ENCODE measurements at regions not wholly inside any gene's neighbourhood (a gene's known extent, or its start where the extent isn't known, plus 50 kb on each side); places are given as distances from the start of the nearest gene placed in this dataset.
"Not testable (repeated sequence)": the region's sequence is repeated elsewhere in the genome, so short reads cannot be mapped to it uniquely, and the experiment has no call there.

GRCh38 chr16:27628241-27628942 is 78.4 kb downstream of the KATNIP start:
- ChIA-PET POLR2A (no interaction called here), CTCF (no interaction called here)

DNA sequence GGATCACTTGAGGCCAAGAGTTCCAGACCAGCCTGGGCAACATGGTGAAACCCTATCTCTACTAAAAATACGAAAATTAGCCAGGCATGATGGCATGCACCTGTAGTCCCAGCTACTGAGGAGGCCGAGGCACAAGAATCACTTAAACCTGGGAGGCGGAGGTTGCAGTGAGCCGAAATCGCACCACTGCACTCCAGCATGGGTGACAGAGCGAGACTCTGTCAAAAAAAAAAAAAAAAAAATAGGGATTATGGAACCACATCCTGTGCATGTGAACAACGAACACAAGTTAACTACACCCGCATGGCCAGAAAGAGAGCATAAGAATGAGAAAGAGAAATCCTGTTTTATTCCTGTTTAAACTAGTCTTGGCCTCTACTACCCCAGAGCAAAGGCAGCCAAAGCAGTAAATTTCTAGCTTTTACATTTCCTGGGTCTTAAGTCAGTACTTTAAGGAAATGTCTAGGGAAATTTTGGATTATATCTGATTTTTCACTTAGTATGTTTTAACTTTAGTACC is 79.1 kb downstream of the KATNIP start:
- DNase-seq; H3K9me3 Mint-ChIP-seq; CTCF ChIA-PET; H3K27ac ChIP-seq (ENCODE audit: low read depth in 1 of 2, low read length in 2 of 2); H3K9me3 ChIP-seq (ENCODE audit: control insufficient read depth in 1 of 2, insufficient read depth in 1 of 2, low read length in 2 of 2); POLR2A ChIA-PET; H3K27me3 ChIP-seq (ENCODE audit: control insufficient read depth in 1 of 2, insufficient read depth in 2 of 2, low read length in 2 of 2); H3K4me3 ChIP-seq (ENCODE audit: low read length); intact Hi-C loops (cut with DNase I, micrococcal nuclease); ATAC-seq (ENCODE audit: poor library complexity); H3K36me3 ChIP-seq (ENCODE audit: insufficient read depth, low read length); H3K4me3 Mint-ChIP-seq; H3K27ac Mint-ChIP-seq; H3K4me1 ChIP-seq (ENCODE audit: insufficient read depth, low read length); H3K27me3 Mint-ChIP-seq; H3K4me1 Mint-ChIP-seq (ENCODE audit: low read depth): not testable (repeated sequence)
- H3K36me3 Mint-ChIP-seq (ENCODE audit: low read depth), result peaks cover 27% of the 10 kb centered on the region

More at GRCh38 chr16:27628241-27628942, 78.4 kb downstream of the KATNIP start:
- Histone ChIP-seq H3K4me1 (ENCODE audit: insufficient read depth, low read length) (no peaks in the 10 kb centered on the region), H3K27ac (ENCODE audit: low read depth in 1 of 2, low read length in 2 of 2) (no peak overlapping the region), H3K4me3 (ENCODE audit: low read length) (no peak overlapping the region), H3K27me3 (ENCODE audit: control insufficient read depth in 1 of 2, insufficient read depth in 2 of 2, low read length in 2 of 2) (no peaks in the 10 kb centered on the region), H3K36me3 (ENCODE audit: insufficient read depth, low read length) (no peaks in the 10 kb centered on the region), H3K9me3 (ENCODE audit: control insufficient read depth in 1 of 2, insufficient read depth in 1 of 2, low read length in 2 of 2) (no peaks in the 10 kb centered on the region)
- TF ChIP-seq, protein P1, sequence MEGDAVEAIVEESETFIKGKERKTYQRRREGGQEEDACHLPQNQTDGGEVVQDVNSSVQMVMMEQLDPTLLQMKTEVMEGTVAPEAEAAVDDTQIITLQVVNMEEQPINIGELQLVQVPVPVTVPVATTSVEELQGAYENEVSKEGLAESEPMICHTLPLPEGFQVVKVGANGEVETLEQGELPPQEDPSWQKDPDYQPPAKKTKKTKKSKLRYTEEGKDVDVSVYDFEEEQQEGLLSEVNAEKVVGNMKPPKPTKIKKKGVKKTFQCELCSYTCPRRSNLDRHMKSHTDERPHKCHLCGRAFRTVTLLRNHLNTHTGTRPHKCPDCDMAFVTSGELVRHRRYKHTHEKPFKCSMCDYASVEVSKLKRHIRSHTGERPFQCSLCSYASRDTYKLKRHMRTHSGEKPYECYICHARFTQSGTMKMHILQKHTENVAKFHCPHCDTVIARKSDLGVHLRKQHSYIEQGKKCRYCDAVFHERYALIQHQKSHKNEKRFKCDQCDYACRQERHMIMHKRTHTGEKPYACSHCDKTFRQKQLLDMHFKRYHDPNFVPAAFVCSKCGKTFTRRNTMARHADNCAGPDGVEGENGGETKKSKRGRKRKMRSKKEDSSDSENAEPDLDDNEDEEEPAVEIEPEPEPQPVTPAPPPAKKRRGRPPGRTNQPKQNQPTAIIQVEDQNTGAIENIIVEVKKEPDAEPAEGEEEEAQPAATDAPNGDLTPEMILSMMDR (IDR thresholded peaks at IDR 0.05), result no peak
- ATAC-seq (ENCODE audit: poor library complexity) (no peak), DNase-seq (no peak)
- Mint-ChIP-seq H3K4me3 (no peak overlapping the region), H3K36me3 (ENCODE audit: low read depth) (peaks cover 27% of the 10 kb centered on the region), H3K27ac (no peak overlapping the region), H3K27me3 (no peaks in the 10 kb centered on the region), H3K9me3 (no peaks in the 10 kb centered on the region), H3K4me1 (ENCODE audit: low read depth) (no peaks in the 10 kb centered on the region)
- intact Hi-C loops (cut with DNase I, micrococcal nuclease), result no loop called here

DNA sequence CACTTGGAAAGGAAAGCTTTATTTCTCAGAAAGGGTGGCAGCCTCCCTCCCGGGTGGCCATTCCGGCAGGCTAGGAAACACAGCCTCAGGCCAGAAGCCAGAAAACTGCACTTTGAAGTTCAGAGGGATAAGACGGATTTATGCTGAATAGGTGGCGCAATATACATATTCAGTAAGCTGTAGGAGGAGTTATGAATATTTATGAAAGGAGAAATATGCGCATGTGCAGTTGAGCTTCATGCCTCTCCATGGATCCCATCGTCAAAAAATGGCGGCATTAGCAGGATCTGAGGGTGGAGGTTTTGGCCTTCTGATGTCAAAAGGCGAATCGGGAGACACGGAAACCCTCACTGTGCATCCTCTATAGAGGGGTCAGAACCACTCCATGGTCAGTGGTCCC is 82.3 kb downstream of the KATNIP start:
- TF ChIP-seq, protein P1 (IDR thresholded peaks at IDR 0.05), result no peak
- ATAC-seq (ENCODE audit: poor library complexity) (no peak), DNase-seq (no peak)
- Mint-ChIP-seq H3K9me3 (no peaks in the 10 kb centered on the region), H3K36me3 (ENCODE audit: low read depth) (peaks cover 27% of the 10 kb centered on the region), H3K27ac (no peak overlapping the region), H3K4me3 (no peak overlapping the region), H3K27me3 (no peaks in the 10 kb centered on the region), H3K4me1 (ENCODE audit: low read depth) (no peaks in the 10 kb centered on the region)
- Histone ChIP-seq H3K9me3 (ENCODE audit: control insufficient read depth in 1 of 2, insufficient read depth in 1 of 2, low read length in 2 of 2) (no peaks in the 10 kb centered on the region), H3K4me3 (ENCODE audit: low read length) (no peak overlapping the region), H3K4me1 (ENCODE audit: insufficient read depth, low read length) (no peaks in the 10 kb centered on the region), H3K27me3 (ENCODE audit: control insufficient read depth in 1 of 2, insufficient read depth in 2 of 2, low read length in 2 of 2) (no peaks in the 10 kb centered on the region), H3K27ac (ENCODE audit: low read depth in 1 of 2, low read length in 2 of 2) (no peak overlapping the region), H3K36me3 (ENCODE audit: insufficient read depth, low read length) (no peaks in the 10 kb centered on the region)
- intact Hi-C loops (cut with DNase I, micrococcal nuclease), result no loop called here
- CTCF ChIA-PET, result interaction anchor here (0.6 kb wide), 1 partner anchor 40 kb away, joined by 3 read pairs; no protein-coding TSS in a partner anchor
- POLR2A ChIA-PET, result no interaction called here

- intact Hi-C loops (cut with DNase I, micrococcal nuclease), result no loop called here
- Histone ChIP-seq H3K36me3 (ENCODE audit: insufficient read depth, low read length) (no peaks in the 10 kb centered on the region), H3K27me3 (ENCODE audit: control insufficient read depth in 1 of 2, insufficient read depth in 2 of 2, low read length in 2 of 2) (no peaks in the 10 kb centered on the region), H3K9me3 (ENCODE audit: control insufficient read depth in 1 of 2, insufficient read depth in 1 of 2, low read length in 2 of 2) (no peaks in the 10 kb centered on the region), H3K27ac (ENCODE audit: low read depth in 1 of 2, low read length in 2 of 2) (no peak overlapping the region), H3K4me1 (ENCODE audit: insufficient read depth, low read length) (no peaks in the 10 kb centered on the region), H3K4me3 (ENCODE audit: low read length) (no peak overlapping the region)
- no peak overlapping the region for H3K4me3 Mint-ChIP-seq
- no peak overlapping the region for H3K27ac Mint-ChIP-seq
- H3K4me1 Mint-ChIP-seq (ENCODE audit: low read depth), result no peaks in the 10 kb centered on the region
- H3K36me3 Mint-ChIP-seq (ENCODE audit: low read depth), result peaks cover 35% of the 10 kb centered on the region
- ChIA-PET CTCF (no interaction called here), POLR2A (no interaction called here)
- ATAC-seq (ENCODE audit: poor library complexity) (no peak), DNase-seq (no peak)
- H3K27me3 Mint-ChIP-seq, result no peaks in the 10 kb centered on the region
- TF ChIP-seq, protein P1 (IDR thresholded peaks at IDR 0.05), result no peak
- H3K9me3 Mint-ChIP-seq, result no peaks in the 10 kb centered on the region
Measured at GRCh38 chr16:27633221-27633620, 83.3 kb downstream of the KATNIP start.

Data from CD4-positive, alpha-beta T cell (primary cell).